ENCODE measurements at regions not wholly inside any gene's neighbourhood (a gene's known extent, or its start where the extent isn't known, plus 50 kb on each side); places are given as distances from the start of the nearest gene placed in this dataset.
A peak's percentile ranks its signal among the peaks of the same experiment; 100 is the strongest.

GRCh38 chr6:105988321-105988720, 97.8 kb upstream of the PRDM1 start:
- no peaks in the 10 kb centered on the region for H3K36me3 ChIP-seq (ENCODE audit: control insufficient read depth in 1 of 2, insufficient read depth in 2 of 2, low read depth in 1 of 2, low read length in 2 of 2)
- H3K18ac ChIP-seq (ENCODE audit: low read depth in 1 of 2, low read length in 2 of 2) = no peak overlapping the region
- H2BK5ac ChIP-seq (ENCODE audit: low read depth, low read length, poor library complexity, severe bottlenecking) = no peak overlapping the region
- H3K79me1 ChIP-seq (replicated peaks; ENCODE audit: low read length, poor library complexity, severe bottlenecking) = no peaks in the 10 kb centered on the region
- H3K4me2 ChIP-seq (ENCODE audit: low read length, poor library complexity, severe bottlenecking) = no peak overlapping the region
- no peak overlapping the region for H4K91ac ChIP-seq (ENCODE audit: low read length)
- H3K23ac ChIP-seq (ENCODE audit: low read length in 2 of 2) = no peak overlapping the region
- H3K9me3 ChIP-seq (ENCODE audit: control insufficient read depth, low read length) = no peaks in the 10 kb centered on the region
- no peak overlapping the region for H3K4me3 ChIP-seq (ENCODE audit: insufficient read depth in 1 of 2, low read depth in 1 of 2, low read length in 2 of 2)
- H2BK12ac ChIP-seq (ENCODE audit: low read length in 2 of 2) = no peak overlapping the region
- no peak overlapping the region for H3K27ac ChIP-seq (ENCODE audit: low read length, poor library complexity, severe bottlenecking)
- no peak overlapping the region for H3K4ac ChIP-seq (ENCODE audit: low read depth in 1 of 2, low read length in 2 of 2)
- H3K14ac ChIP-seq (ENCODE audit: low read length in 2 of 2) = no peak overlapping the region
- no peak overlapping the region for H2AK5ac ChIP-seq (ENCODE audit: low read length, severe bottlenecking)
- H2BK15ac ChIP-seq (ENCODE audit: low read depth, poor library complexity, severe bottlenecking) = no peak overlapping the region
- no peak overlapping the region for H4K8ac ChIP-seq (ENCODE audit: low read length)
- no peak overlapping the region for H2AFZ ChIP-seq (ENCODE audit: low read depth, low read length)
- DNase-seq = no peak
- peaks cover 13% of the 10 kb centered on the region for H3K4me1 ChIP-seq (ENCODE audit: control insufficient read depth, insufficient read depth, low read depth, low read length)
- H3K9ac ChIP-seq (ENCODE audit: low read length) = no peak overlapping the region
- H2BK120ac ChIP-seq (ENCODE audit: low read depth, low read length) = no peak overlapping the region
- H3K27me3 ChIP-seq (ENCODE audit: control insufficient read depth in 1 of 2, insufficient read depth in 1 of 2, low read length in 2 of 2) = peaks cover 0 to 39% of the 10 kb centered on the region in 2 experiments

DNA sequence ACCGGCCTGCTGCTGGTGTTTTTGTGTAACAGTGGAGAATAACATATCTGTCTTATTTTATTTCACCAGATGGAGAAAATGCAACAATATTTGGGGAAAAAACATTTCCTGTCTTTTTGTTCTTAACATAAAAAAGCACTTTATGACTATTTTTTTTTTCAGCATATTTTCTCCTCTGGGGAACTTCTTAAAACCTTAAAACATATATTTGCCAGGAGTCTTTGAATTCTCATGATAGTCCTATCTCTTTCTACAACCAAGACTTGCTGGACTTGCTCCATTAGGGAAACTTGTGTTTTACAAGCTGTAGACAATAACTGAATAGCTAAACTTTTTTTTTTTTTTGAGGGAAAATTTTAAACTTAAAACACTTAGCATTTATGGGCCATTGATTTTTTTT, 98.6 kb upstream of the PRDM1 start:
- H3K27me3 ChIP-seq (ENCODE audit: control insufficient read depth in 1 of 2, insufficient read depth in 1 of 2, low read length in 2 of 2) = peaks cover 0 to 40% of the 10 kb centered on the region in 2 experiments
- H3K9ac ChIP-seq (ENCODE audit: low read length) = no peak overlapping the region
- H3K4me2 ChIP-seq (ENCODE audit: low read length, poor library complexity, severe bottlenecking) = no peak overlapping the region
- no peak overlapping the region for H2BK120ac ChIP-seq (ENCODE audit: low read depth, low read length)
- H4K8ac ChIP-seq (ENCODE audit: low read length) = no peak overlapping the region
- no peak overlapping the region for H3K14ac ChIP-seq (ENCODE audit: low read length in 2 of 2)
- H3K36me3 ChIP-seq (ENCODE audit: control insufficient read depth in 1 of 2, insufficient read depth in 2 of 2, low read depth in 1 of 2, low read length in 2 of 2) = no peaks in the 10 kb centered on the region
- H4K91ac ChIP-seq (ENCODE audit: low read length) = no peak overlapping the region
- H2AK5ac ChIP-seq (ENCODE audit: low read length, severe bottlenecking) = no peak overlapping the region
- H2BK15ac ChIP-seq (ENCODE audit: low read depth, poor library complexity, severe bottlenecking) = no peak overlapping the region
- H3K4ac ChIP-seq (ENCODE audit: low read depth in 1 of 2, low read length in 2 of 2) = no peak overlapping the region
- no peak overlapping the region for H2AFZ ChIP-seq (ENCODE audit: low read depth, low read length)
- no peaks in the 10 kb centered on the region for H3K79me1 ChIP-seq (replicated peaks; ENCODE audit: low read length, poor library complexity, severe bottlenecking)
- H2BK5ac ChIP-seq (ENCODE audit: low read depth, low read length, poor library complexity, severe bottlenecking) = no peak overlapping the region
- H2BK12ac ChIP-seq (ENCODE audit: low read length in 2 of 2) = no peak overlapping the region
- no CpG with 5 or more reads among the region's 1 CpG for WGBS
- H3K9me3 ChIP-seq (ENCODE audit: control insufficient read depth, low read length) = no peaks in the 10 kb centered on the region
- H3K4me3 ChIP-seq (ENCODE audit: insufficient read depth in 1 of 2, low read depth in 1 of 2, low read length in 2 of 2) = no peak overlapping the region
- no peak overlapping the region for H3K23ac ChIP-seq (ENCODE audit: low read length in 2 of 2)
- DNase-seq = no peak
- H3K4me1 ChIP-seq (ENCODE audit: control insufficient read depth, insufficient read depth, low read depth, low read length) = peaks cover 10% of the 10 kb centered on the region
- no peak overlapping the region for H3K27ac ChIP-seq (ENCODE audit: low read length, poor library complexity, severe bottlenecking)
- H3K18ac ChIP-seq (ENCODE audit: low read depth in 1 of 2, low read length in 2 of 2) = no peak overlapping the region

DNA sequence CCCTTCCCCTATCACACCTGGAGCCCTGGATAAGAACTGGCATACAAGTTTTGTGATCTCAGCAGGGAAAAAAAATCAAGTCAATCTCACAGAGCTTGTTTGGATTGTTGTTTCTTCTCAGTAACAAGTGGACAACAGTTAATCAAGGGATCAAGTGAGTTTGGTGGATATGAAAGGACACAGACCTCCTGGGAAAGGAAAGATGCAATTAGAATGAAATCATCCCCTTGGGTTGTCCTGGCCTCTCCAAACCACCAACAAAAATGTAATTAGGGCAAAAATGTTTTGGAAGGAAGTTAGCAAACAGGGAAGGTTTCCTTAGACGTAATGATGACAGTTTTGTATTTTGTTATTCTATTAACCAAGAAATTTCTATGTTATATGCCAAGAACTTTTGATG, 99.1 kb upstream of the PRDM1 start:
- Histone ChIP-seq H2AK5ac (ENCODE audit: low read length, severe bottlenecking) (no peak overlapping the region), H3K79me1 (replicated peaks; ENCODE audit: low read length, poor library complexity, severe bottlenecking) (no peaks in the 10 kb centered on the region), H3K4me2 (ENCODE audit: low read length, poor library complexity, severe bottlenecking) (no peak overlapping the region), H3K27me3 (ENCODE audit: control insufficient read depth in 1 of 2, insufficient read depth in 1 of 2, low read length in 2 of 2) (peaks cover 2 to 40% of the 10 kb centered on the region in 2 experiments), H3K18ac (ENCODE audit: low read depth in 1 of 2, low read length in 2 of 2) (peak overlapping the region in 1 of 2 experiments; percentile 70), H4K91ac (ENCODE audit: low read length) (no peak overlapping the region), H3K27ac (ENCODE audit: low read length, poor library complexity, severe bottlenecking) (no peak overlapping the region), H3K9me3 (ENCODE audit: control insufficient read depth, low read length) (no peaks in the 10 kb centered on the region), H3K4ac (ENCODE audit: low read depth in 1 of 2, low read length in 2 of 2) (no peak overlapping the region), H4K8ac (ENCODE audit: low read length) (no peak overlapping the region), H3K9ac (ENCODE audit: low read length) (no peak overlapping the region), H3K4me1 (ENCODE audit: control insufficient read depth, insufficient read depth, low read depth, low read length) (peaks cover 8% of the 10 kb centered on the region), H2BK5ac (ENCODE audit: low read depth, low read length, poor library complexity, severe bottlenecking) (no peak overlapping the region), H3K14ac (ENCODE audit: low read length in 2 of 2) (no peak overlapping the region), H3K4me3 (ENCODE audit: insufficient read depth in 1 of 2, low read depth in 1 of 2, low read length in 2 of 2) (no peak overlapping the region), H2AFZ (ENCODE audit: low read depth, low read length) (no peak overlapping the region), H3K23ac (ENCODE audit: low read length in 2 of 2) (no peak overlapping the region), H2BK120ac (ENCODE audit: low read depth, low read length) (no peak overlapping the region), H3K36me3 (ENCODE audit: control insufficient read depth in 1 of 2, insufficient read depth in 2 of 2, low read depth in 1 of 2, low read length in 2 of 2) (no peaks in the 10 kb centered on the region), H2BK12ac (ENCODE audit: low read length in 2 of 2) (peak overlapping the region in 1 of 2 experiments; percentile 52), H2BK15ac (ENCODE audit: low read depth, poor library complexity, severe bottlenecking) (no peak overlapping the region)
- no CpG with 5 or more reads among the region's 1 CpG for WGBS
- no peak for DNase-seq

- Histone ChIP-seq H3K4me2 (ENCODE audit: low read length, poor library complexity, severe bottlenecking) (no peak overlapping the region), H2BK120ac (ENCODE audit: low read depth, low read length) (no peak overlapping the region), H2AK5ac (ENCODE audit: low read length, severe bottlenecking) (no peak overlapping the region), H2BK15ac (ENCODE audit: low read depth, poor library complexity, severe bottlenecking) (peak overlapping the region; percentile 63), H3K4me3 (ENCODE audit: insufficient read depth in 1 of 2, low read depth in 1 of 2, low read length in 2 of 2) (peak overlapping the region in 1 of 2 experiments; percentile 44), H3K14ac (ENCODE audit: low read length in 2 of 2) (peak overlapping the region in 1 of 2 experiments; percentile 82), H4K8ac (ENCODE audit: low read length) (peak overlapping the region; percentile 96), H3K18ac (ENCODE audit: low read depth in 1 of 2, low read length in 2 of 2) (peak overlapping the region; percentile 88 to 97), H4K91ac (ENCODE audit: low read length) (peak overlapping the region; percentile 93), H3K79me1 (replicated peaks; ENCODE audit: low read length, poor library complexity, severe bottlenecking) (no peaks in the 10 kb centered on the region), H3K9ac (ENCODE audit: low read length) (peak overlapping the region; percentile 12), H3K23ac (ENCODE audit: low read length in 2 of 2) (no peak overlapping the region), H3K27me3 (ENCODE audit: control insufficient read depth in 1 of 2, insufficient read depth in 1 of 2, low read length in 2 of 2) (peaks cover 11 to 47% of the 10 kb centered on the region in 2 experiments), H3K36me3 (ENCODE audit: control insufficient read depth in 1 of 2, insufficient read depth in 2 of 2, low read depth in 1 of 2, low read length in 2 of 2) (peaks cover 0 to 3% of the 10 kb centered on the region in 2 experiments), H2BK5ac (ENCODE audit: low read depth, low read length, poor library complexity, severe bottlenecking) (no peak overlapping the region), H3K27ac (ENCODE audit: low read length, poor library complexity, severe bottlenecking) (no peak overlapping the region), H3K9me3 (ENCODE audit: control insufficient read depth, low read length) (no peaks in the 10 kb centered on the region), H3K4me1 (ENCODE audit: control insufficient read depth, insufficient read depth, low read depth, low read length) (peaks cover 11% of the 10 kb centered on the region), H3K4ac (ENCODE audit: low read depth in 1 of 2, low read length in 2 of 2) (peak overlapping the region in 1 of 2 experiments; percentile 34), H2AFZ (ENCODE audit: low read depth, low read length) (peak overlapping the region; percentile 55), H2BK12ac (ENCODE audit: low read length in 2 of 2) (peak overlapping the region in 1 of 2 experiments; percentile 37)
- peak; percentile 79 for DNase-seq
- 7% methylated on average over 47 of the region's 48 CpGs for WGBS
Measured at GRCh38 chr6:105985816-105986632, 100.1 kb upstream of the PRDM1 start.

Data from mesenchymal stem cell (in vitro differentiated cells and primary cell).